HEK293 (cell line): ENCODE measurements at regions not wholly inside any gene's neighbourhood (a gene's known extent, or its start where the extent isn't known, plus 50 kb on each side); places are given as distances from the start of the nearest gene placed in this dataset.

Experiments used
- CTCF ChIA-PET: fragments of 350-600 bp; formaldehyde crosslinking; extraction: SDS; loops from one replicate; lab custom pipeline; 2021; ENCODE audit warnings: antibody characterized with exemption; lab: Yijun Ruan, JAX
- POLR2A ChIA-PET: fragments of 300-600 bp; formaldehyde crosslinking; extraction: SDS; loops from one replicate; lab custom pipeline; 2020; ENCODE audit warnings: antibody characterized with exemption, inconsistent platforms; lab: Yijun Ruan, JAX
- H3K27ac ChIP-seq: fragments of 200-500 bp; sonication (Bioruptor generic); 2 replicates; pipeline ENCODE4 v1.5.1; 2014; ENCODE audit warnings: low read depth, low read length, control low read depth, inconsistent platforms; ENCODE audit errors: extremely low read depth
- H3K36me3 ChIP-seq, 2 experiments: fragments of 200-500 bp in 1 of 2; sonication (Bioruptor generic) in 1 of 2; 1 replicate in 1 of 2; 2 replicates in 1 of 2; pipeline ENCODE4 v1.5.1; 2014 to 2017; ENCODE audit warnings: inconsistent platforms in 2 of 2, low read length in 2 of 2; ENCODE audit not compliant: control insufficient read depth in 2 of 2, insufficient read depth in 1 of 2
- H3K4me1 ChIP-seq: fragments of 200-500 bp; sonication (Bioruptor generic); 2 replicates; pipeline ENCODE4 v1.5.1; 2014; ENCODE audit warnings: mild to moderate bottlenecking, low read length, inconsistent platforms; ENCODE audit not compliant: control insufficient read depth, insufficient read depth
- H3K4me3 ChIP-seq: 2 replicates; pipeline ENCODE4 v1.5.1; 2011; ENCODE audit warnings: low read depth, mild to moderate bottlenecking, control low read depth, low read length, moderate library complexity
- H3K9me3 ChIP-seq: fragments of 200-500 bp; sonication (Bioruptor generic); 2 replicates; pipeline ENCODE4 v1.5.1; 2014; ENCODE audit warnings: low read depth, low read length, inconsistent platforms; ENCODE audit not compliant: control insufficient read depth, insufficient read depth
- BCL6B ChIP-seq: fragments of 450-650 bp; formaldehyde crosslinking; IDR thresholded peaks from 2 replicates; pipeline ENCODE4 v1.5.1; 2017; ENCODE audit warnings: missing biosample characterization, missing genetic modification characterization
- GFI1B ChIP-seq: fragments of 450-650 bp; formaldehyde crosslinking; IDR thresholded peaks from 2 replicates; pipeline ENCODE4 v1.5.1; 2016; ENCODE audit warnings: missing biosample characterization, missing genetic modification characterization
- KLF10 ChIP-seq: fragments of 450-650 bp; IDR thresholded peaks from 2 replicates; pipeline ENCODE4 v1.5.1; 2018; ENCODE audit warnings: missing biosample characterization, mild to moderate bottlenecking, missing genetic modification characterization
- MYNN ChIP-seq: fragments of 450-650 bp; formaldehyde crosslinking; IDR thresholded peaks from 2 replicates; pipeline ENCODE4 v1.5.1; 2016; ENCODE audit warnings: missing biosample characterization, missing genetic modification characterization, borderline replicate concordance
- SP2 ChIP-seq: fragments of 450-650 bp; formaldehyde crosslinking; IDR thresholded peaks from 2 replicates; pipeline ENCODE4 v1.5.1; 2016; ENCODE audit warnings: missing biosample characterization, missing genetic modification characterization
- ZNF155 ChIP-seq: fragments of 450-650 bp; formaldehyde crosslinking; IDR thresholded peaks from 2 replicates; pipeline ENCODE4 v1.5.1; 2016; ENCODE audit warnings: missing biosample characterization, missing genetic modification characterization
- ZNF248 ChIP-seq: fragments of 450-650 bp; formaldehyde crosslinking; IDR thresholded peaks from 2 replicates; pipeline ENCODE4 v1.5.1; 2017; ENCODE audit warnings: missing biosample characterization, missing genetic modification characterization
- ZNF266 ChIP-seq: fragments of 450-650 bp; formaldehyde crosslinking; IDR thresholded peaks from 2 replicates; pipeline ENCODE4 v1.5.1; 2016; ENCODE audit warnings: missing biosample characterization, missing genetic modification characterization, low read depth
- ZNF501 ChIP-seq: fragments of 450-650 bp; formaldehyde crosslinking; IDR thresholded peaks from 2 replicates; pipeline ENCODE4 v1.5.1; 2016; ENCODE audit warnings: missing biosample characterization, missing genetic modification characterization
- ZNF544 ChIP-seq: fragments of 450-650 bp; formaldehyde crosslinking; IDR thresholded peaks from 2 replicates; pipeline ENCODE4 v1.5.0; 2017; ENCODE audit warnings: missing biosample characterization, missing genetic modification characterization
- ZNF677 ChIP-seq: fragments of 450-650 bp; IDR thresholded peaks from 2 replicates; pipeline ENCODE4 v1.5.0; 2018; ENCODE audit warnings: missing biosample characterization, mild to moderate bottlenecking, missing genetic modification characterization, moderate library complexity
- ZNF747 ChIP-seq: fragments of 450-650 bp; formaldehyde crosslinking; IDR thresholded peaks from 2 replicates; pipeline ENCODE4 v1.5.1; 2016; ENCODE audit warnings: missing biosample characterization, missing genetic modification characterization
- ZNF792 ChIP-seq: fragments of 450-650 bp; formaldehyde crosslinking; IDR thresholded peaks from 2 replicates; pipeline ENCODE4 v1.5.1; 2016; ENCODE audit warnings: missing biosample characterization, missing genetic modification characterization
- ZSCAN23 ChIP-seq: fragments of 450-650 bp; formaldehyde crosslinking; IDR thresholded peaks from 2 replicates; pipeline ENCODE4 v1.5.1; 2016; ENCODE audit warnings: missing biosample characterization, missing genetic modification characterization
- TF ChIP-seq, protein P1 (sequence below): fragments of 450-650 bp; formaldehyde crosslinking; IDR thresholded peaks from 2 replicates; pipeline ENCODE4 v1.5.1; 2016; ENCODE audit warnings: missing biosample characterization, missing genetic modification characterization, borderline replicate concordance
- TF ChIP-seq, protein P2 (sequence below): fragments of 450-650 bp; IDR thresholded peaks from 2 replicates; pipeline ENCODE4 v1.5.1; 2018; ENCODE audit warnings: missing biosample characterization, missing genetic modification characterization

GRCh38 chr3:101043687-101044078, 50.5 kb upstream of the ABI3BP start:
- Histone ChIP-seq H3K9me3 (no peaks in the 10 kb centered on the region), H3K36me3 (no peaks in the 10 kb centered on the region), H3K27ac (no peak overlapping the region), H3K4me1 (no peaks in the 10 kb centered on the region), H3K4me3 (no peak overlapping the region)
- CTCF ChIA-PET = interaction anchor here (0.6 kb wide), 1 partner anchor 316 kb away, joined by 3 read pairs; no protein-coding TSS in a partner anchor
- POLR2A ChIA-PET = no interaction called here
- no peak for TF ChIP-seq BCL6B (tag by site-specific recombination)
- no peak for TF ChIP-seq ZNF747 (tag by site-specific recombination)
- TF ChIP-seq ZNF155 (tag by site-specific recombination) = no peak
- TF ChIP-seq MYNN (tag by site-specific recombination) = no peak
- no peak for TF ChIP-seq ZNF677
- TF ChIP-seq ZNF248 = no peak
- TF ChIP-seq GFI1B (tag by site-specific recombination) = no peak
- no peak for TF ChIP-seq ZNF266 (tag by site-specific recombination)
- no peak for TF ChIP-seq KLF10 (tag by site-specific recombination)
- no peak for TF ChIP-seq ZNF792 (tag by site-specific recombination)
- TF ChIP-seq ZNF544 = no peak
- no peak for TF ChIP-seq SP2 (tag by site-specific recombination)
- TF ChIP-seq, protein P1, sequence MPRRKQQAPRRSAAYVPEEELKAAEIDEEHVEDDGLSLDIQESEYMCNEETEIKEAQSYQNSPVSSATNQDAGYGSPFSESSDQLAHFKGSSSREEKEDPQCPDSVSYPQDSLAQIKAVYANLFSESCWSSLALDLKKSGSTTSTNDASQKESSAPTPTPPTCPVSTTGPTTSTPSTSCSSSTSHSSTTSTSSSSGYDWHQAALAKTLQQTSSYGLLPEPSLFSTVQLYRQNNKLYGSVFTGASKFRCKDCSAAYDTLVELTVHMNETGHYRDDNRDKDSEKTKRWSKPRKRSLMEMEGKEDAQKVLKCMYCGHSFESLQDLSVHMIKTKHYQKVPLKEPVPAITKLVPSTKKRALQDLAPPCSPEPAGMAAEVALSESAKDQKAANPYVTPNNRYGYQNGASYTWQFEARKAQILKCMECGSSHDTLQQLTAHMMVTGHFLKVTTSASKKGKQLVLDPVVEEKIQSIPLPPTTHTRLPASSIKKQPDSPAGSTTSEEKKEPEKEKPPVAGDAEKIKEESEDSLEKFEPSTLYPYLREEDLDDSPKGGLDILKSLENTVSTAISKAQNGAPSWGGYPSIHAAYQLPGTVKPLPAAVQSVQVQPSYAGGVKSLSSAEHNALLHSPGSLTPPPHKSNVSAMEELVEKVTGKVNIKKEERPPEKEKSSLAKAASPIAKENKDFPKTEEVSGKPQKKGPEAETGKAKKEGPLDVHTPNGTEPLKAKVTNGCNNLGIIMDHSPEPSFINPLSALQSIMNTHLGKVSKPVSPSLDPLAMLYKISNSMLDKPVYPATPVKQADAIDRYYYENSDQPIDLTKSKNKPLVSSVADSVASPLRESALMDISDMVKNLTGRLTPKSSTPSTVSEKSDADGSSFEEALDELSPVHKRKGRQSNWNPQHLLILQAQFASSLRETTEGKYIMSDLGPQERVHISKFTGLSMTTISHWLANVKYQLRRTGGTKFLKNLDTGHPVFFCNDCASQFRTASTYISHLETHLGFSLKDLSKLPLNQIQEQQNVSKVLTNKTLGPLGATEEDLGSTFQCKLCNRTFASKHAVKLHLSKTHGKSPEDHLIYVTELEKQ (tag by site-specific recombination) = no peak
- TF ChIP-seq, protein P2, sequence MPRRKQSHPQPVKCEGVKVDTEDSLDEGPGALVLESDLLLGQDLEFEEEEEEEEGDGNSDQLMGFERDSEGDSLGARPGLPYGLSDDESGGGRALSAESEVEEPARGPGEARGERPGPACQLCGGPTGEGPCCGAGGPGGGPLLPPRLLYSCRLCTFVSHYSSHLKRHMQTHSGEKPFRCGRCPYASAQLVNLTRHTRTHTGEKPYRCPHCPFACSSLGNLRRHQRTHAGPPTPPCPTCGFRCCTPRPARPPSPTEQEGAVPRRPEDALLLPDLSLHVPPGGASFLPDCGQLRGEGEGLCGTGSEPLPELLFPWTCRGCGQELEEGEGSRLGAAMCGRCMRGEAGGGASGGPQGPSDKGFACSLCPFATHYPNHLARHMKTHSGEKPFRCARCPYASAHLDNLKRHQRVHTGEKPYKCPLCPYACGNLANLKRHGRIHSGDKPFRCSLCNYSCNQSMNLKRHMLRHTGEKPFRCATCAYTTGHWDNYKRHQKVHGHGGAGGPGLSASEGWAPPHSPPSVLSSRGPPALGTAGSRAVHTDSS (tag by site-specific recombination) = no peak

- no peak overlapping the region for H3K27ac ChIP-seq
- no peaks in the 10 kb centered on the region for H3K4me1 ChIP-seq
- H3K9me3 ChIP-seq = no peaks in the 10 kb centered on the region
- no peak for TF ChIP-seq ZNF501 (tag by site-specific recombination)
- TF ChIP-seq ZSCAN23 (tag by site-specific recombination) = no peak
- TF ChIP-seq, all 188 proteins: peak for 0
- Histone ChIP-seq H3K4me3 (no peak overlapping the region), H3K36me3 (no peaks in the 10 kb centered on the region)
- CTCF ChIA-PET = interaction anchor here (0.6 kb wide), 1 partner anchor 315 kb away, joined by 3 read pairs; no protein-coding TSS in a partner anchor
- POLR2A ChIA-PET = no interaction called here
Observed at GRCh38 chr3:101042996-101043686, 49.9 kb upstream of the ABI3BP start.
